ENCODE measurements at regions not wholly inside any gene's neighbourhood (a gene's known extent, or its start where the extent isn't known, plus 50 kb on each side); places are given as distances from the start of the nearest gene placed in this dataset.

DNA sequence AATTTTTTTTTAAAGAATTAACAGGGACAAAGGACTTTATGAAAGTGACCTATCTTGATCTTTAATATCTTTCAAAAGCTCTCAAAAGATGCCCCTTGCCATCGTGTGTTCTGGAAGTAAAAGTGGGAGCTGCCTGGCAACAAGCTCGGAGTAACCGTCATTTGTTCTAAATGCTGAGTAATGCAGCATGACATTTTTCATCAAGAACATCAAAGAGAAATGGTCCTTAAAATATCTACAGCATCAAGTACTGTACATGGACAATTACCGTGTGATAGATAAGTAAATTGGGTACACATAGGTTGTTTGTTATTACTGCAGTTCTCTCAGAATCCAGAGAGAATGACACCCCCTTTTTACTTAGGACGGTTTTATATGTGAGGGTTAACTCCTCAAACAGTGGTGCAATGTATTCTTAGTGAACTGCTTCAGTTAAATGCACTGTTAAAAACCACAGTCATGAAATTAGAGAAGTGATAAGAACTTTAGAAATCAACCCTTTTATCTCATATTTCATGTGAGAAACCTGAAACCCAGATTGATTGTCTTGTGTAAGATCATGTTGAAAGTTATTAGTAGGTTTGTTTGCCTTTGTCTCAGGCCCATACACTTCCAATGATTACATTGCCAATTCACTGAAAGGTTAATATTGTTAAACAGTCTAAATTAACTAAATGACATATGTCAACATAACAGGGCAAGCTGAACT, 90.6 kb upstream of the HNMT start:
- TF ChIP-seq, protein P1, sequence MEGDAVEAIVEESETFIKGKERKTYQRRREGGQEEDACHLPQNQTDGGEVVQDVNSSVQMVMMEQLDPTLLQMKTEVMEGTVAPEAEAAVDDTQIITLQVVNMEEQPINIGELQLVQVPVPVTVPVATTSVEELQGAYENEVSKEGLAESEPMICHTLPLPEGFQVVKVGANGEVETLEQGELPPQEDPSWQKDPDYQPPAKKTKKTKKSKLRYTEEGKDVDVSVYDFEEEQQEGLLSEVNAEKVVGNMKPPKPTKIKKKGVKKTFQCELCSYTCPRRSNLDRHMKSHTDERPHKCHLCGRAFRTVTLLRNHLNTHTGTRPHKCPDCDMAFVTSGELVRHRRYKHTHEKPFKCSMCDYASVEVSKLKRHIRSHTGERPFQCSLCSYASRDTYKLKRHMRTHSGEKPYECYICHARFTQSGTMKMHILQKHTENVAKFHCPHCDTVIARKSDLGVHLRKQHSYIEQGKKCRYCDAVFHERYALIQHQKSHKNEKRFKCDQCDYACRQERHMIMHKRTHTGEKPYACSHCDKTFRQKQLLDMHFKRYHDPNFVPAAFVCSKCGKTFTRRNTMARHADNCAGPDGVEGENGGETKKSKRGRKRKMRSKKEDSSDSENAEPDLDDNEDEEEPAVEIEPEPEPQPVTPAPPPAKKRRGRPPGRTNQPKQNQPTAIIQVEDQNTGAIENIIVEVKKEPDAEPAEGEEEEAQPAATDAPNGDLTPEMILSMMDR (IDR thresholded peaks at IDR 0.05; ENCODE audit: insufficient read depth, low read length, poor library complexity, severe bottlenecking) = no peak
- TF ChIP-seq EZH2phosphoT487 (conservative IDR thresholded peaks at IDR 0.05; ENCODE audit: low read length) = no peak
